ENCODE measurements at regions not wholly inside any gene's neighbourhood (a gene's known extent, or its start where the extent isn't known, plus 50 kb on each side); places are given as distances from the start of the nearest gene placed in this dataset.

DNA sequence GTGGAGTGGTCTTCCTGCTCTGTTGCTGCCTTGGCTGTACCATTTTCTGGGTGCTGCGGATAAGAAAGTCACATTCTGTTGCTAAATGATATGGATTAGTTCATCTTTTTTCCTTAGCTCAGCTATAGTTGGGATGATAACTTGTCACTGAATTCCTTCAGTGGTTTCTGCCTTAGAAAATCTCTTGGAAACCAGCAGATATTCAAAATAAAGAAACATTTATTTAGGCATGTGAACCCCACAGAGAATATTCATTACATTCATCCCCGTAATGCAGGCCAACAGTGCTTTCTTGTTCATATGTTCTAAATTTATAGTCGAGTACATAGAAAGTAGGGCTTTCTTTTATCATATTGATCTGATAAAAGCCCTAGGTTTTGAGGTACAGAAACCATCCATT is 151.3 kb downstream of the CYB561 start:
- TF ChIP-seq EZH2 (IDR thresholded peaks at IDR 0.05; ENCODE audit: low read length, unreplicated experiment): no peak
- TF ChIP-seq, protein P1, sequence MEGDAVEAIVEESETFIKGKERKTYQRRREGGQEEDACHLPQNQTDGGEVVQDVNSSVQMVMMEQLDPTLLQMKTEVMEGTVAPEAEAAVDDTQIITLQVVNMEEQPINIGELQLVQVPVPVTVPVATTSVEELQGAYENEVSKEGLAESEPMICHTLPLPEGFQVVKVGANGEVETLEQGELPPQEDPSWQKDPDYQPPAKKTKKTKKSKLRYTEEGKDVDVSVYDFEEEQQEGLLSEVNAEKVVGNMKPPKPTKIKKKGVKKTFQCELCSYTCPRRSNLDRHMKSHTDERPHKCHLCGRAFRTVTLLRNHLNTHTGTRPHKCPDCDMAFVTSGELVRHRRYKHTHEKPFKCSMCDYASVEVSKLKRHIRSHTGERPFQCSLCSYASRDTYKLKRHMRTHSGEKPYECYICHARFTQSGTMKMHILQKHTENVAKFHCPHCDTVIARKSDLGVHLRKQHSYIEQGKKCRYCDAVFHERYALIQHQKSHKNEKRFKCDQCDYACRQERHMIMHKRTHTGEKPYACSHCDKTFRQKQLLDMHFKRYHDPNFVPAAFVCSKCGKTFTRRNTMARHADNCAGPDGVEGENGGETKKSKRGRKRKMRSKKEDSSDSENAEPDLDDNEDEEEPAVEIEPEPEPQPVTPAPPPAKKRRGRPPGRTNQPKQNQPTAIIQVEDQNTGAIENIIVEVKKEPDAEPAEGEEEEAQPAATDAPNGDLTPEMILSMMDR (conservative IDR thresholded peaks at IDR 0.05; ENCODE audit: low read depth, low read length): no peak

Measured in PC-3 (cell line).